Activated CD8-positive, alpha-beta memory T cell treated with anti-CD3 and anti-CD28 coated beads, Interleukin-2, amount 50 U/mL, for 48 hours (primary cell): ENCODE measurements at regions not wholly inside any gene's neighbourhood (a gene's known extent, or its start where the extent isn't known, plus 50 kb on each side); places are given as distances from the start of the nearest gene placed in this dataset.
"Not testable (repeated sequence)": the region's sequence is repeated elsewhere in the genome, so short reads cannot be mapped to it uniquely, and the experiment has no call there.

Experiments used
- DNase-seq: peaks from one replicate; pipeline ENCODE4 v3.0.0-alpha.2; 2020

- no peak for DNase-seq
These were observed 87.7 kb downstream of the IYD start for GRCh38 chr6:150456466-150456865.

DNA sequence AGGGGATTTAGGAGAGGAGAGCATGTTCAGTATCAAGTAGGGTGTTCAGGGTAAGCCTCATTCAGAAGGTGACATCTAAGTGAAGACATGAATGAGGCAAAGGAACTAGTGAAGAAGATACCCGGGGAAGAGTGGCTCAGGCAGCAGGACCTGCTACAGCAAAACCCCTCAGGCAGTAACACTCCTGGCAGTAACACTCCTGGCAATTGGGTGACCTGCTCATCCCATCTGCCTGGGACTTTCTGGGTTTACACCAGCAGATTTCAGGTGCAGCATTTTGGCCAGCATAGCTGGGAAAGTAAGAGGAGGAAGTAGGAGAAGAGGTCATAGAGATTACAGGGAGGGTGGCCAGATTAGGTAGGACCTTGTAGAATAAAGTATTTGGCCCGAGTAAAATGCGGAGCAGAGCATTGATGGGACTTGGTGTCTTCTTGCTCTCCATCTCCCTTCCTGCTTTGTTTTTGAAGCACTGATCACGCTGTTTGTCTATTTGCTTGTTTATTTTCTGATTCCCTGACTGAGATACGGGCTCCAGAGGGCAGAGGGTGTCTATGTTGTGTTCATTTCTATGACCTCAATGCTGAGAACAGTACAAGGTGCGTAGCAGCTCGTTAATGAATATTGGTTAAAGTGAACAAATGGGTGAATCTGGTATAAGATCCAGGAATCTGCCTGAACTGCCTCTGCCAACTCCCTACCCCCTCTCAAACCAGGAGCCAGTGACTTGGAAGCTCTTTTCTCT is 88.3 kb downstream of the IYD start:
- DNase-seq, result no peak

GRCh38 chr6:150458579-150458978 is 89.8 kb downstream of the IYD start:
- DNase-seq, result no peak

- DNase-seq, result no peak
These were observed 95.0 kb downstream of the IYD start for GRCh38 chr6:150463852-150464251.

- DNase-seq, result no peak
These were observed 96.2 kb downstream of the IYD start for GRCh38 chr6:150464966-150465365.

- no peak for DNase-seq
These were observed 96.8 kb downstream of the IYD start for GRCh38 chr6:150465610-150466009.

- no peak for DNase-seq
These were observed 97.4 kb downstream of the IYD start for GRCh38 chr6:150466196-150466595.

GRCh38 chr6:150470131-150470530 is 101.3 kb downstream of the IYD start:
- no peak for DNase-seq

- DNase-seq, result no peak
These were observed 102.3 kb downstream of the IYD start for GRCh38 chr6:150470960-150471665.

DNA sequence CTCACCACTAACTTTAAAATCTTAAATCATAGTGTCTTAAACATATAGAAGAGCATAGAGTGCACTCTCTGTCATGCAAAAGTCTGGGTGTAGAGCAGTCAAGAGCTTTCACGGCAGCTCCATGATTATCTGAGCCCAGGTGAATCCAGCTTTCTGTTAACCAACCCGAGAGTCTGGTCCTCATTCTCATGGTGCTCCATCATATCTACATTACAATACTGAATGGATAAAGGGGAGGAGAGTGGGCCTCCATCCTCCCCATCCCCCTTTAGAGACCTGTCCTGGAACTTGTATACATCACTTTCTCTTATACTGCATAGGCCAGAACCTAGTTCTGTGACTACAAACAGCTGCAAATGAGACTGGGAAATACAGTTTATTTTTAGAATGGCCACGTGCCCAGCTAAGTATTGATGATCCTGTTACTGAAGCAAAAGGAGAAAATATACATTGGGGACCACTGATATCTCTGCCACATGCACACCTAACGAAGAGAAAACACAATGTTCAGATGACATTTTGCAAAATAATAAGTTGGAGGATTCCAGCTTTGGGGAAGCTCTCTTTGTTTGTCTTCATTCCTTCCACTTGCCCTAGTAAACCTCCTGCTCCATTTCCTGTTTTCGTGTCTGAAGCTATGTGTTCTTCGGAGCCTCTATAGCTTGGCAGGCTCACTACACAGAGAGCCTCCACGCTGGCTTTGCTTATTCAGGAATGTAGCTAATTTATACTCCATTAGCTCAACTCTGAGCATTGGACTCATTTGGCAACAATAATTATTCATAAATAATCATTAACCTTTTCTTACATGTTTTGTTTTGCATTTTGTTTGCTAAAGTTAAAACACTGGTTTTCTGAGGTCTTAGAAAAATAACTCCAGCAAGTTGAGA is 110.1 kb downstream of the IYD start:
- no peak for DNase-seq

DNA sequence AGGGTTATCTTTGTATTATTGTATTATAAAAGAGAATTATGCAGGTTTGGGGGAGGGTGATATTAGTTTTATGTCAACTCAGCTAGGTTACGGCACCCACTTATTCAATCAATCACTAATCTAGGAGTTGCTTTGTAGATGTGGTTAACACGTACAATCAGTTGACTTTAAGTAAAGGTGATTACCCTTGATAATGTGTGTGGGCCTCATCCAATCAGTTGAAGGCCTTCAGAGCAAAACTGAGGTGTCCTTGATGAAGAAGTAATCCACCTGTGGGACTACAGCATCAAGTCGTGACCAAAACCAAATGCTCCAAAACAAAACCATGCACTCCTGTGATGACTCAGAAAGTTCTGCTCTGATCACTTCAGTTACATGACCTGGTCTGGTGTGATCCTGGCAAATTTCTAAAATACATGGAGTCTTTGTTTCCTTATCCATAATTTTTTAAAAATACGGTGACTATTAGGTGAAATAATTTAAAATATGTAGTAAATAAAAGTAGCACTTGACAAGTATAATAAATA is 114.1 kb downstream of the IYD start:
- DNase-seq, result no peak

DNA sequence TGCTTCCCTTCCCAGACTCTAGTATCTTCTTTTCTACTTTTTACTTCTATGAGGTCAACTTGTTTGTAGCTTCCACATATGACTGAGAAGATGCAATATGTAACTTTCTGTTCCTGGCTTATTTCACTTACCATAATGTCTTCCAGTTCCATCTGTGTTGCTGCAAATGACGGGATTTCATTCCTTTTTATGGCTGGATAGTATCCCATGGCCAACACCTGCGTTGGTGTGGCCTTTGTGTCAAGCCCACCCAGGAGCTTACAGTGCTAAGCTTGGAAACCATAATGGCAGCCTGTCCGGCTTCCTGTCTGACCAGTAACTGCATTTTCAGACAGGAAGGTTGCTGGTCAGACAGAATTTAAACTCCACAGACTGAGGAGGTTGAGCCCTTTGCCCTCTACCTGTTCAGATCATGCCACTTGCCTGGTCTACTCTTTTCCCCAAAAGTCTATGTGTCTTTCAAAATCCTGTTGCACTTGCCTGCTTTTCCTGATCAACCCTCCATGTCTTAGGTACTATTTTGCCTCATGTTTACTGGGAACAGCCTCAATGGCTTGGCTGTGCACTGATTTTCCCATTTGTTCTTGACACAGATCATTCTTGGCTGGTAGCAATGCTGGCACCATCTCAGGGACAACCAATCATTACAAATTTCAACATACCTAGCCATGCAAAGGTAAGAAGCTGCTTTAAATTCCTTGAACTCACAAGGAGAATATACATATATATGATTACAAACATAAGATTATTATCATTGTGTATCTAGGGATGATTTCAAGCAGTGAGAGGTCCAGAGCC is 114.3 kb upstream of the PLEKHG1 start:
- no peak for DNase-seq

DNA sequence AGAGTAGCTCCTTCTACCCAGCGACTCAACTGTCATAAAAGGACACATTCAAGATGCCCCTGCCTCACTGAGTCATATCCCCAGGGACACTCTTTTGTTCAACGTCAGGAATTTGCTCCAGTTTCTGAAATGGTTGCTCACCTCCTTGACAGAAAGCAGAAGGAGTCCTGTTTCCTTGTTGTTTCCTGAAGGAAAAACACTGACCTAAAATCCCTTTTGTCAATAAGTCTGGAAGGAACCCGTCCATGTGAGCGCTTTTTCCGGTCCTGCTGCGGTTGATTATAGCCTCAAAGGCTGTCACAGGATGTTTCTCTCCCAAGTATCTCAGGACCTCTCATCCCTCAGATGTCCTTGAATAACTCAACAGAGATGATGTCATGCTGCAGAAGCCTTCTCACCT is 113.6 kb upstream of the PLEKHG1 start:
- no peak for DNase-seq

- DNase-seq, result no peak
These were observed 109.1 kb upstream of the PLEKHG1 start for GRCh38 chr6:150490586-150490985.

- DNase-seq, result peak; percentile 53
These were observed 108.4 kb upstream of the PLEKHG1 start for GRCh38 chr6:150491131-150491810.

GRCh38 chr6:150491811-150492172 is 107.9 kb upstream of the PLEKHG1 start:
- DNase-seq, result no peak

- no peak for DNase-seq
These were observed 107.2 kb upstream of the PLEKHG1 start for GRCh38 chr6:150492507-150492906.

- no peak for DNase-seq
These were observed 106.7 kb upstream of the PLEKHG1 start for GRCh38 chr6:150492941-150493340.

GRCh38 chr6:150493552-150493951 is 106.1 kb upstream of the PLEKHG1 start:
- DNase-seq, result not testable (repeated sequence)

DNA sequence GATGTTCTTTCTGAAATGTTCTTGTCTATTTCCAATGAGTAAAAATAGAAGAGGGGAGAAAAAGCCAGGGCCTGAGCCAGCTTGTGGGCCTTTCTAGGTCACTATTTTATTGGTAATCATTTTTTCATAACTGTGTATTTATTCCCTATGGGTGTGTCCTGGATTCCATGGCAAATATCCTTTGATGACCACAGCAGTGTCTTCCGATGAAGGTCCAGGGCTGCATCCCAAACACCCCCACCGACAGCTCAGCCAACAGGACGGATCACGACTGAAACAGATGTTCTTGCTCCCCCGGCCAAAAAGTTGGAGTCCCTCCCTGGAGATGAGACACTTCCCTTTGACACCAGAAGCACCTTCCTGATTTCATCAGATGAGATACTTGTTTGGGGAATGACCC is 105.4 kb upstream of the PLEKHG1 start:
- DNase-seq, result no peak

DNA sequence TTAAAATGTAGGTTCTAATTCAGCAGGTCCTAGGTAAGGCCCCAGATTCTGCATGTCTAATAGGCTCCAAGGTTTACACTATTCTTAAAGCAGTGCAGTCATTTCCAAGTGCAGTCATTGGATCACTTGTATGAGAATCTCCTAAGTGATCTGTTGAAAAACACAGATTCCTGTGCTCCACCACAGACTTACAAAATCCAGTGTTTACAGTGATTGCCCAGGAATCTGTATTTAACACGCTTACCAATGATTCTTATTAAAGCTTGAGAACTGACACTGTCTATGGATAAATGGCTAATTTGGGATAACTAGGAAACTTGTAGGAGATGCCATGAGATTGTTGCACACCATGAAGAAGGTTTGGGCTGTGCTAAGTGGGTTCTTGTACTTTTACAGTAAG is 104.6 kb upstream of the PLEKHG1 start:
- no peak for DNase-seq

- DNase-seq, result no peak
These were observed 103.1 kb upstream of the PLEKHG1 start for GRCh38 chr6:150496629-150497028.
